ENCODE measurements at regions not wholly inside any gene's neighbourhood (a gene's known extent, or its start where the extent isn't known, plus 50 kb on each side); places are given as distances from the start of the nearest gene placed in this dataset.
"Not testable (repeated sequence)": the region's sequence is repeated elsewhere in the genome, so short reads cannot be mapped to it uniquely, and the experiment has no call there.

DNA sequence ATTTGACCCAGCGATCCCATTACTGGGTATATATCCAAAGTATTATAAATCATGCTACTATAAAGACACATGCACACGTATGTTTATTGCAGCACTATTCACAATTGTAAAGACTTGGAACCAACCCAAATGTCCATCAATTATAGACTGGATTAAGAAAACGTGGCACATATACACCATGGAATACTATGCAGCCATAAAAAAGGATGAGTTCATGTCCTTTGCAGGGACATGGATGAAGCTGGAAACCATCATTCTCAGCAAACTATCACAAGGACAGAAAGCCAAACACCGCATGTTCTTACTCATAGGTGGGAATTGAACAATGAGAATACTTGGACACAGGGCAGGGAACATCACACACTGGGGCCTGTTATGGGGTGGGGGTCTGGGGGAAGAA is 317.8 kb downstream of the TSHZ3 start:
- DNase-seq: not testable (repeated sequence)

DNA sequence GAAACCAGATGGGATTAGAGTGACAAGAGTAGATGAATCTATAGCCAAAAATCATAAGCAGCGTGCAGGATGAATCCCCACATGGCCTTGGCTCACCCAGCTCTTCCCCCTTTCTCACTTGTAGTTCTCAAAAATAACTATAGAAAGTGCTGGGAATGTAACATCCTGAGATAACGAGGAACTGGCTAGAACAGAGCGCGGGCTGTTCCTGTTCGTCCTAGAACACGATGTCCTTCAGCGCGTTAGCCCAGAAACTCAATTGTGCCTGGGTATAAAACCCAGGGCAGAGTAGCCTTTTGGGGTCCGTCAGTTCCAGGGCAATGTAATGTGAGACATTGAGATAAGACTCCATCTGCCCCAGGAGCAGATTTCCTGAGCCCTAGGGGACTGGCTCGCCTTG is 326.2 kb downstream of the TSHZ3 start:
- DNase-seq: no peak

- no peak for DNase-seq
Measured at GRCh38 chr19:31018936-31019335, 330.3 kb downstream of the TSHZ3 start.

- no peak for DNase-seq
Measured at GRCh38 chr19:31015778-31016177, 333.5 kb downstream of the TSHZ3 start.

DNA sequence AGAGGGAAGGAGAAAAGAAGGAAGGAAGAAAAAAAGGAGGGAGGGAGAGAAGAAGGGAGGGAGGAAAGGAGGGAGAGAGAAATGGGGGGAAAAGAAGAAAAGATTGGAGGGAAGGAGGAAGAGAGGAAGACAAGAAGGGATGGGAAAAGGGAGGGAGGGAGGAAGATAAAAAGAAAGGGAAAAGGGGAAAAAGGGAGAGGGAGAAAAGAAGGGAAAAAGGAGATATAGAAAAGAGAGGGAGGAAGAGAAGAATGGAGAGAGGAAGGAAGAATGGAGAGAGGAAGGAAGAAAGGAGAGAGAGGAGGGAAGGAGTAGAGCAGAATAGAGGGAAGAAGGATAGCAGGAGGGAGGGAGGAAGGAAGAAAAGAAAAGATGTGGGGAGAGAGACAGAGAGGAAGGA is 334.6 kb downstream of the TSHZ3 start:
- DNase-seq: no peak

- DNase-seq: no peak
Measured at GRCh38 chr19:31013384-31014020, 335.7 kb downstream of the TSHZ3 start.

DNA sequence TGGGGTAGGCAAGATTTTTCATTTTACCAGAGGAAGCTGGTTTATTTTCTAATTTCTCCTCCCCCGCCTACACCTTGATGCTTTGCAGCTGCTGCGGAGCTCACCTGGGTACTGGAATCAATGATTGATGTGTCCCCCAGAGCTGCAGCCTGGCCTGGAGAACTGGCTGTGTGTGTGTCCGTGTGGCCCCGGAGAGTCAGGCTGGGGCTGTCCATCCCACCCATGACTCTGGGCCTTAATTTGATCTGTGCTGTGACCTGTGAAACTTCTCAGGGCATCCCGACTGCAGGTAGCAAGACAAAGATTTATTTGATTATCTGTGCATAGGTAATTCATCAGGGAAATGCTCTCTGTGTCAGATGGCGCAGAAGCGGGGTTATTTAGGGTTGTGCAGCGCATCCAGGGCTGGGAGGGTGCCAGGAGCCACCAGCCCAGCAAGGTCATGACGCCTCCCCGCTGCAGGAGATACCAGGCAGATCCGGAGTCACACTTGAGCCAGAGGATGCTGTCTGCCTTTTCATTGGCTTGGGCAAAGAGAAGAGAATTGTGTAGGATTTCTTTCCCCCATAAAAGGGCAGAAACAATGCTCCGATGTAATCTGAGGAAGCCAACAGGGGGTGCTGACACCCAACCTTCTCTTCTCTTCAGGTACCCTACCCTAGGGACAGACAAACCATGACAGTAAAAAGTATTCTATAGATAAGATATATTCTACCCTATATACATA is 346.6 kb downstream of the TSHZ3 start:
- DNase-seq: no peak

- no peak for DNase-seq
Measured at GRCh38 chr19:31001991-31002390, 347.2 kb downstream of the TSHZ3 start.

DNA sequence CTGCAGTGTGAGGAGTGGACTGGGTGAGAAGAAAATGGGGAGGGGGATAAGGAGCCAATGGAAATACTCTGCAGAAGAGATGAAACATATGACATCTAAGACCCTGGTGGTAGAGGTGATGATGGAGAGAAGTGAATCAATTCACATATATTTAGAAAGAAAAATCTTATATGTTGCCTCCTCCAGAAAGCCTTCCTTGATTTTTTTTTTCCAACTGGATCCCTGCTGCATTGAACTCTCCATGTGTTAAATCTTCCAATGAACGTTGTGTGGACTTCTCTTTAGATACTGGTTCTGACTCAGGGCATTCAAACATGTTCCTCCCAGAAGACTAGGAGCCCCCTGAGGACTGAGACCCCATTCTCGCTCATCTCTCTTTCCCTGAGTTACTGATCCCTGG is 348.3 kb downstream of the TSHZ3 start:
- DNase-seq: no peak

GRCh38 chr19:30999726-31000125 is 349.5 kb downstream of the TSHZ3 start:
- no peak for DNase-seq

GRCh38 chr19:30997222-30997621 is 352.0 kb downstream of the TSHZ3 start:
- no peak for DNase-seq

- no peak for DNase-seq
Measured at GRCh38 chr19:30978639-30979038, 370.6 kb downstream of the TSHZ3 start.

DNA sequence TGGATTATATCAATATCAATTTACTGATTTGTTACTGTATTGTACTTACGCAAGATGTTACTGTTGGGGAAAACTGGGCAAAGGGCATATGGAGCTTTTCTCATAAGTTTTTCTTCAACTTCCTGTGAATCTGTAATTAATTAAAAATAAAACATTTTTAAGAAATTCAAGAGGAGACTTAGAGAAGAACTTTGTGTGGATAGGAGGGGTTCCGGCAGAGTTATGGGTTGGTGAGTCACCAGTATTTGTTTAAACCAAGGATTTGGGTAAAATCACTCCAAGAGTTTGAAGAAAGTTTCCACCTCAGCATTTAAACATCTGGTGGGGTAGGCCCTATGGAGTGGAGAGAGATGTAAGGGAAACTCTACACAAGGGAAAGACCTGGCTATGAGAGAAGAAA is 379.6 kb downstream of the TSHZ3 start:
- no peak for DNase-seq

DNA sequence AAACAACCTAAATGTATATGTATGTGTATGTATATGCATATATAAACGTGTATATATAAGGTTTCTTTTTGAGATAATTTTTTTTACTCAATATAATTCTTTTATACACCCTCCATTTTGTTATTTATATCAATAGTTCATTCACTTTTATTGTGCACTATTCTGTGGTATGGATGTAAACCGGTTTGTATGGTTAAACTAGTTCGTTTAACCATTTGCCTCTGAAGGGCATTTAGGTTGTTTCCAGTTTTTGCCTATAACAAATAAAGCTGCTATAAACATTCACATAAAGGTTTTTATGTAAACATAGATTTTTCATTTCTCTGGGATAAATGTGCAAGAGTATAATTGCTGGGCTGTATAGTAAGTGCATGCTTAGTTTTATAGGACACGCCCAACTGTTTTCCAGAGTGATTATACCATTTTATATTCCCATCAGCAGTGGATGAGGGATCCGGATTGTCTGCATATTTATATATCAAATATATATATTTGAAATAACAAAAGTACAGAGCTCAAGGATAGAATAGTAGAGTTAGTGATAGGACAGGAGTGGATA is 380.3 kb downstream of the TSHZ3 start:
- DNase-seq: no peak

DNA sequence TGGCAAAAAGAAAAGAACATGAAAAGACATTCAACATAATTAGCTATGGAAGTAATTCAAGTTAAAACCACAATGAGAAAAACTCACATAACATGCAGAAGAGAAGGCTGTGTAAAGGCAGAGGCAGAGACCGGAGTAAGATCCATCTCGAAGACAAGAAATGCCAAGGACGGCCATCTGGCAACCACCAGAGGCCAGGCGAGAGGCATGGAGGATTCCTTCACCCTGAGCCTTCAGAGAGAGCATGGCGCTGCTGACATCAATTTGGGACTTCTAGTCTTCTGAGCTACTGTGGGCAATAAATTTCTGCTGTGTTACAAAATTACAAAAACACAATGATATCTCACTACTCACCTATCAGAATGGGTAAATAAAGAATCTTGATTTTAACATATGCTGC is 381.0 kb downstream of the TSHZ3 start:
- DNase-seq: no peak

GRCh38 chr19:30966486-30966885 is 382.8 kb downstream of the TSHZ3 start:
- no peak for DNase-seq

- no peak for DNase-seq
Measured at GRCh38 chr19:30959011-30959410, 390.2 kb downstream of the TSHZ3 start.

GRCh38 chr19:30955112-30956104 is 393.8 kb downstream of the TSHZ3 start:
- DNase-seq: no peak

- DNase-seq: not testable (repeated sequence)
Measured at GRCh38 chr19:30944276-30944932, 404.8 kb downstream of the TSHZ3 start.

DNA sequence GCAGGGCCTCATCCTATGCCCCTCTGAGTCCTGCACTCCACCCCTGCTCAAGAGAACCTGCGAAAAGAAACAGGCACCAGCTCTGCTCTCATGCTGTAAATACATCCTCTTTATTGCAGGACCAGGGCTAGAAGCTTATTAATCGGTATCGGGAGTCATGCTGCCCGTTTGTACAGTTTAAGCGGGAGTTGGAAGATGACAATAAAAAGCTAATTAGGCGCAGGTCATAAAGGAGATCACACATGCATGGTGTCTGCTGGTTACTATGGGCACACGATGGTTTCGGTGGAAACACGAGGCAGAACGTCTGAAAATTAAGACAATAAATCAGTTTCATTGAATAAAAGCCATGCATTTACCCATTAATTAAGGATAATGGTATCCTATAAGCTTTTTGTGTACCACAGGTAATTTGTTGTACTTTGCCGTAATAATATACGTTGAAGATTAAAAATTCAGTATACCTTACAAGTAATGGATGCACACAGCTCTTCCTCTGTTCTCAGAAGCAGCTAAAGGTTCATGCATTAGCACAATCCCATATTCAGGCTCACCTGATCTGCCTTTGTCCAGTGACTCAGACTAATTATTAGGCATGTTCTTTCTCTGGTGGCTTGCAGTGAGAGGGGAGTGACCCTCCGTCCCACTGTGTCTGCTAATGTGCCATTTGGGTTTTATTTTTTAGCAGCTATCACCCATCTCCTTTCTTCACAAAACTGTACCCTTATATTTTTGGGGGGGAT is 406.0 kb downstream of the TSHZ3 start:
- no peak for DNase-seq

DNA sequence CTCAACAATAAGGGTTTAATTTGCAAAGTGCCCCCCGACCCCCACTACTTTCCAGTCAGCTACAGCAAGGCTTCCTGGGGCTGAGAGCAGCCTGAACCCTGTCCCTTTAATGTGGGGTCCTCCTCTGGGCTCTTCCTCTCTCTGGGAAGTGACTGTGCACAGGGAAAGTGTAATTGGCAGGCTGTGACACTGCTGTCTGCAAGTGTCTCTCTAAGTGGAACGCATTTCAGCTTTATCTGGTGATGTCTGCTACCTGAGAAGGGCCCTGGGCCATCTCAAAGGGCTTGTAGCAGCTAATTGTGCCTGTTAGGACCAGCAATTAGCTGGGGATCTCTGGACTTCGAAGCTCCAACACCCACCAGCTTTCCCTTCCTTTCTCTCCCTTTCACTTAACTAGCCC is 406.6 kb downstream of the TSHZ3 start:
- DNase-seq: no peak

- DNase-seq: no peak
Measured at GRCh38 chr19:30941591-30941990, 407.6 kb downstream of the TSHZ3 start.

Measured in DMS53 (cell line).